ENCODE measurements at regions not wholly inside any gene's neighbourhood (a gene's known extent, or its start where the extent isn't known, plus 50 kb on each side); places are given as distances from the start of the nearest gene placed in this dataset.

GRCh38 chr11:71332447-71332846 lies 80.1 kb upstream of the SHANK2 start:
- WGBS (ENCODE audit: insufficient coverage) = 90% methylated on average over 2 of the region's 5 CpGs
- no peaks in the 10 kb centered on the region for H3K4me1 ChIP-seq (ENCODE audit: control extremely low read depth in 1 of 4, control insufficient read depth in 4 of 4, insufficient read depth in 4 of 4, low read length in 3 of 4)
- peaks cover 0 to 13% (median 2%) of the 10 kb centered on the region in 5 experiments for H3K27me3 ChIP-seq (replicated peaks in 2 of 5; ENCODE audit: control insufficient read depth in 4 of 5, insufficient read depth in 5 of 5, low read length in 4 of 5)
- H3K36me3 ChIP-seq (ENCODE audit: control insufficient read depth in 4 of 4, insufficient read depth in 4 of 4, low read length in 3 of 4) = no peaks in the 10 kb centered on the region
- no peak overlapping the region for H3K27ac ChIP-seq (ENCODE audit: insufficient read depth in 1 of 2, low read depth in 1 of 2, low read length in 2 of 2, poor library complexity in 1 of 2, severe bottlenecking in 2 of 2)
- ChIA-PET CTCF (no interaction called here), POLR2A (no interaction called here)
- H3K4me3 ChIP-seq (ENCODE audit: control insufficient read depth in 1 of 7, extremely low read depth in 1 of 7, insufficient read depth in 4 of 7, low read depth in 2 of 7, low read length in 6 of 7) = no peak overlapping the region
- peaks cover 0 to 18% (median 12%) of the 10 kb centered on the region in 5 experiments for H3K9me3 ChIP-seq (ENCODE audit: control extremely low read depth in 1 of 5, control insufficient read depth in 4 of 5, insufficient read depth in 2 of 5, low read depth in 1 of 5, low read length in 4 of 5)
- DNase-seq = no peak

- CTCF ChIA-PET = no interaction called here
- DNase-seq = no peak
- H3K9me3 ChIP-seq (ENCODE audit: control extremely low read depth in 1 of 5, control insufficient read depth in 4 of 5, insufficient read depth in 2 of 5, low read depth in 1 of 5, low read length in 4 of 5) = peaks cover 0 to 18% (median 12%) of the 10 kb centered on the region in 5 experiments
- H3K4me3 ChIP-seq (ENCODE audit: control insufficient read depth in 1 of 7, extremely low read depth in 1 of 7, insufficient read depth in 4 of 7, low read depth in 2 of 7, low read length in 6 of 7) = no peak overlapping the region
- H3K4me1 ChIP-seq (ENCODE audit: control extremely low read depth in 1 of 4, control insufficient read depth in 4 of 4, insufficient read depth in 4 of 4, low read length in 3 of 4) = no peaks in the 10 kb centered on the region
- peaks cover 0 to 10% (median 2%) of the 10 kb centered on the region in 5 experiments for H3K27me3 ChIP-seq (replicated peaks in 2 of 5; ENCODE audit: control insufficient read depth in 4 of 5, insufficient read depth in 5 of 5, low read length in 4 of 5)
- 100% methylated on average over 1 of the region's 3 CpGs for WGBS (ENCODE audit: insufficient coverage)
- H3K27ac ChIP-seq (ENCODE audit: insufficient read depth in 1 of 2, low read depth in 1 of 2, low read length in 2 of 2, poor library complexity in 1 of 2, severe bottlenecking in 2 of 2) = no peak overlapping the region
- H3K36me3 ChIP-seq (ENCODE audit: control insufficient read depth in 4 of 4, insufficient read depth in 4 of 4, low read length in 3 of 4) = no peaks in the 10 kb centered on the region
- POLR2A ChIA-PET = no interaction called here
These were observed 79.7 kb upstream of the SHANK2 start for GRCh38 chr11:71332046-71332445.

GRCh38 chr11:71331631-71332030 lies 79.3 kb upstream of the SHANK2 start:
- peaks cover 0 to 9% (median 2%) of the 10 kb centered on the region in 5 experiments for H3K27me3 ChIP-seq (replicated peaks in 2 of 5; ENCODE audit: control insufficient read depth in 4 of 5, insufficient read depth in 5 of 5, low read length in 4 of 5)
- H3K4me1 ChIP-seq (ENCODE audit: control extremely low read depth in 1 of 4, control insufficient read depth in 4 of 4, insufficient read depth in 4 of 4, low read length in 3 of 4) = no peaks in the 10 kb centered on the region
- H3K27ac ChIP-seq (ENCODE audit: insufficient read depth in 1 of 2, low read depth in 1 of 2, low read length in 2 of 2, poor library complexity in 1 of 2, severe bottlenecking in 2 of 2) = no peak overlapping the region
- no peak for DNase-seq
- no peaks in the 10 kb centered on the region for H3K36me3 ChIP-seq (ENCODE audit: control insufficient read depth in 4 of 4, insufficient read depth in 4 of 4, low read length in 3 of 4)
- CTCF ChIA-PET = no interaction called here
- POLR2A ChIA-PET = no interaction called here
- peaks cover 0 to 18% (median 12%) of the 10 kb centered on the region in 5 experiments for H3K9me3 ChIP-seq (ENCODE audit: control extremely low read depth in 1 of 5, control insufficient read depth in 4 of 5, insufficient read depth in 2 of 5, low read depth in 1 of 5, low read length in 4 of 5)
- no peak overlapping the region for H3K4me3 ChIP-seq (ENCODE audit: control insufficient read depth in 1 of 7, extremely low read depth in 1 of 7, insufficient read depth in 4 of 7, low read depth in 2 of 7, low read length in 6 of 7)
- 71% methylated on average over 2 of the region's 3 CpGs for WGBS (ENCODE audit: insufficient coverage)

GRCh38 chr11:71330996-71331395 lies 78.6 kb upstream of the SHANK2 start:
- WGBS (ENCODE audit: insufficient coverage) = no CpG with 5 or more reads among the region's 3 CpGs
- CTCF ChIA-PET = no interaction called here
- Histone ChIP-seq H3K27me3 (replicated peaks in 2 of 5; ENCODE audit: control insufficient read depth in 4 of 5, insufficient read depth in 5 of 5, low read length in 4 of 5) (peaks cover 0 to 6% (median under 1%) of the 10 kb centered on the region in 5 experiments), H3K9me3 (ENCODE audit: control extremely low read depth in 1 of 5, control insufficient read depth in 4 of 5, insufficient read depth in 2 of 5, low read depth in 1 of 5, low read length in 4 of 5) (peaks cover 0 to 18% (median 12%) of the 10 kb centered on the region in 5 experiments), H3K36me3 (ENCODE audit: control insufficient read depth in 4 of 4, insufficient read depth in 4 of 4, low read length in 3 of 4) (no peaks in the 10 kb centered on the region), H3K4me3 (ENCODE audit: control insufficient read depth in 1 of 7, extremely low read depth in 1 of 7, insufficient read depth in 4 of 7, low read depth in 2 of 7, low read length in 6 of 7) (no peak overlapping the region), H3K4me1 (ENCODE audit: control extremely low read depth in 1 of 4, control insufficient read depth in 4 of 4, insufficient read depth in 4 of 4, low read length in 3 of 4) (no peaks in the 10 kb centered on the region), H3K27ac (ENCODE audit: insufficient read depth in 1 of 2, low read depth in 1 of 2, low read length in 2 of 2, poor library complexity in 1 of 2, severe bottlenecking in 2 of 2) (no peak overlapping the region)
- POLR2A ChIA-PET = no interaction called here
- DNase-seq = no peak

- H3K4me3 ChIP-seq (ENCODE audit: control insufficient read depth in 1 of 7, extremely low read depth in 1 of 7, insufficient read depth in 4 of 7, low read depth in 2 of 7, low read length in 6 of 7) = no peak overlapping the region
- no peak for DNase-seq
- peaks cover 0 to 18% (median 12%) of the 10 kb centered on the region in 5 experiments for H3K9me3 ChIP-seq (ENCODE audit: control extremely low read depth in 1 of 5, control insufficient read depth in 4 of 5, insufficient read depth in 2 of 5, low read depth in 1 of 5, low read length in 4 of 5)
- no peaks in the 10 kb centered on the region for H3K4me1 ChIP-seq (ENCODE audit: control extremely low read depth in 1 of 4, control insufficient read depth in 4 of 4, insufficient read depth in 4 of 4, low read length in 3 of 4)
- CTCF ChIA-PET = no interaction called here
- H3K27ac ChIP-seq (ENCODE audit: insufficient read depth in 1 of 2, low read depth in 1 of 2, low read length in 2 of 2, poor library complexity in 1 of 2, severe bottlenecking in 2 of 2) = no peak overlapping the region
- POLR2A ChIA-PET = no interaction called here
- no peaks in the 10 kb centered on the region for H3K36me3 ChIP-seq (ENCODE audit: control insufficient read depth in 4 of 4, insufficient read depth in 4 of 4, low read length in 3 of 4)
- WGBS (ENCODE audit: insufficient coverage) = 91% methylated on average over 8 of the region's 10 CpGs
- H3K27me3 ChIP-seq (replicated peaks in 2 of 5; ENCODE audit: control insufficient read depth in 4 of 5, insufficient read depth in 5 of 5, low read length in 4 of 5) = peaks cover 0 to 3% (median 0%) of the 10 kb centered on the region in 5 experiments
These were observed 78.0 kb upstream of the SHANK2 start for GRCh38 chr11:71330349-71330748.

- Histone ChIP-seq H3K4me3 (ENCODE audit: control insufficient read depth in 1 of 7, extremely low read depth in 1 of 7, insufficient read depth in 4 of 7, low read depth in 2 of 7, low read length in 6 of 7) (no peak overlapping the region), H3K27ac (ENCODE audit: insufficient read depth in 1 of 2, low read depth in 1 of 2, low read length in 2 of 2, poor library complexity in 1 of 2, severe bottlenecking in 2 of 2) (no peak overlapping the region), H3K27me3 (replicated peaks in 2 of 5; ENCODE audit: control insufficient read depth in 4 of 5, insufficient read depth in 5 of 5, low read length in 4 of 5) (peaks cover 0 to 2% (median 0%) of the 10 kb centered on the region in 5 experiments), H3K4me1 (ENCODE audit: control extremely low read depth in 1 of 4, control insufficient read depth in 4 of 4, insufficient read depth in 4 of 4, low read length in 3 of 4) (no peaks in the 10 kb centered on the region), H3K9me3 (ENCODE audit: control extremely low read depth in 1 of 5, control insufficient read depth in 4 of 5, insufficient read depth in 2 of 5, low read depth in 1 of 5, low read length in 4 of 5) (peaks cover 0 to 18% (median 12%) of the 10 kb centered on the region in 5 experiments), H3K36me3 (ENCODE audit: control insufficient read depth in 4 of 4, insufficient read depth in 4 of 4, low read length in 3 of 4) (no peaks in the 10 kb centered on the region)
- no peak for DNase-seq
- ChIA-PET POLR2A (no interaction called here), CTCF (no interaction called here)
- WGBS (ENCODE audit: insufficient coverage) = 96% methylated on average over 4 of the region's 5 CpGs
These were observed 77.4 kb upstream of the SHANK2 start for GRCh38 chr11:71329786-71330185.

GRCh38 chr11:71329165-71329510 lies 76.8 kb upstream of the SHANK2 start:
- no peak for DNase-seq

More at GRCh38 chr11:71329165-71329510, 76.8 kb upstream of the SHANK2 start:
- Histone ChIP-seq H3K9me3 (ENCODE audit: control extremely low read depth in 1 of 5, control insufficient read depth in 4 of 5, insufficient read depth in 2 of 5, low read depth in 1 of 5, low read length in 4 of 5) (peaks cover 0 to 18% (median 11%) of the 10 kb centered on the region in 5 experiments), H3K36me3 (ENCODE audit: control insufficient read depth in 4 of 4, insufficient read depth in 4 of 4, low read length in 3 of 4) (no peaks in the 10 kb centered on the region), H3K4me1 (ENCODE audit: control extremely low read depth in 1 of 4, control insufficient read depth in 4 of 4, insufficient read depth in 4 of 4, low read length in 3 of 4) (no peaks in the 10 kb centered on the region), H3K27me3 (replicated peaks in 2 of 5; ENCODE audit: control insufficient read depth in 4 of 5, insufficient read depth in 5 of 5, low read length in 4 of 5) (peaks cover 0 to 2% (median 0%) of the 10 kb centered on the region in 5 experiments), H3K27ac (ENCODE audit: insufficient read depth in 1 of 2, low read depth in 1 of 2, low read length in 2 of 2, poor library complexity in 1 of 2, severe bottlenecking in 2 of 2) (no peak overlapping the region), H3K4me3 (ENCODE audit: control insufficient read depth in 1 of 7, extremely low read depth in 1 of 7, insufficient read depth in 4 of 7, low read depth in 2 of 7, low read length in 6 of 7) (no peak overlapping the region)
- CTCF ChIA-PET = no interaction called here
- POLR2A ChIA-PET = no interaction called here
- 90% methylated on average over 2 of the region's 3 CpGs for WGBS (ENCODE audit: insufficient coverage)

All from common myeloid progenitor, CD34-positive (primary cell).